NB4 (cell line): ENCODE measurements at regions not wholly inside any gene's neighbourhood (a gene's known extent, or its start where the extent isn't known, plus 50 kb on each side); places are given as distances from the start of the nearest gene placed in this dataset.

Experiments used
- DNase-seq: peaks from one replicate; pipeline ENCODE4 v3.0.0; 2010; ENCODE audit warnings: low read depth
- H3K4me3 ChIP-seq: one replicate; pipeline ENCODE4 v1.5.1; 2011; ENCODE audit warnings: mild to moderate bottlenecking, low read depth, low read length, moderate library complexity
- CTCF ChIP-seq: IDR thresholded peaks from one replicate; pipeline ENCODE4 v1.5.1; 2012; ENCODE audit warnings: low read depth, low read length
- MAX ChIP-seq: IDR thresholded peaks from 2 replicates; pipeline ENCODE4 v1.6.1; 2011; ENCODE audit warnings: low read depth, low read length
- MYC ChIP-seq: IDR thresholded peaks from 2 replicates; pipeline ENCODE4 v1.6.1; 2011; ENCODE audit warnings: low read depth, low read length
- POLR2A ChIP-seq: IDR thresholded peaks from 2 replicates; pipeline ENCODE4 v1.6.1; 2011; ENCODE audit warnings: mild to moderate bottlenecking; ENCODE audit not compliant: insufficient read length; ENCODE audit errors: extremely low read depth

GRCh38 chr16:85279402-85279801, 167.1 kb upstream of the CIBAR2 start:
- H3K4me3 ChIP-seq: no peak overlapping the region
- DNase-seq: no peak
- TF ChIP-seq MAX (no peak), POLR2A (no peak), CTCF (no peak), MYC (no peak)

- no peak overlapping the region for H3K4me3 ChIP-seq
- DNase-seq: no peak
- TF ChIP-seq MYC (no peak), MAX (no peak), CTCF (no peak), POLR2A (no peak)
Measured at GRCh38 chr16:85279825-85280545, 167.7 kb upstream of the CIBAR2 start.

- no peak for TF ChIP-seq MAX
- no peak for DNase-seq
- no peak overlapping the region for H3K4me3 ChIP-seq
Measured at GRCh38 chr16:85281181-85281580, 168.9 kb upstream of the CIBAR2 start.

- no peak for DNase-seq
- H3K4me3 ChIP-seq: no peak overlapping the region
- TF ChIP-seq POLR2A (no peak), MYC (no peak), CTCF (no peak), MAX (no peak)
Measured at GRCh38 chr16:85282842-85283241, 170.6 kb upstream of the CIBAR2 start.

GRCh38 chr16:85283305-85284050, 171.2 kb upstream of the CIBAR2 start:
- H3K4me3 ChIP-seq: no peak overlapping the region
- no peak for TF ChIP-seq MAX
- no peak for TF ChIP-seq MYC
- no peak for TF ChIP-seq CTCF
- TF ChIP-seq POLR2A: no peak
- no peak for DNase-seq

GRCh38 chr16:85284141-85284817, 172.0 kb upstream of the CIBAR2 start:
- DNase-seq: no peak
- TF ChIP-seq CTCF (no peak), MAX (no peak), MYC (no peak), POLR2A (no peak)
- no peak overlapping the region for H3K4me3 ChIP-seq
